ENCODE measurements at regions not wholly inside any gene's neighbourhood (a gene's known extent, or its start where the extent isn't known, plus 50 kb on each side); places are given as distances from the start of the nearest gene placed in this dataset.

DNA sequence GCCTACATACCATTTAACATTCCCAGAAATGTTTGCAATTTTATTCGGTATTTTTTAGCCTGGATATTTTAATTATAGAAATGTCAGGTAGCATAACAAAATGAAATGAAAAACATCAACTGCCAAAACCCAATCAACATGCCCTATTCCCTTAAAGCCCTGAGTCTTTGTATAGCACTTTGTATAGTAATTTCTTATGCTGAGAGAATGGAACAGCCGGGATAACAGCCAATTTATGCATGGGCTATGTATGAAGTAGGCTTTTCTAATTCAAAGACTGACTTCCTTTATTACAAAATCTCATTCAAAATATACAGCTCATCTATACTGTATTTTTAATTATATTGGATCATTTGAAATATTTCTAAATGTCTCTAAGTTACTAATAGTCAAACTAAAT is 513.0 kb upstream of the NAALADL2 start:
- H2BK120ac ChIP-seq (ENCODE audit: low read depth, low read length) = no peak overlapping the region
- no peak overlapping the region for H3K4ac ChIP-seq (ENCODE audit: low read depth, low read length)
- no peaks in the 10 kb centered on the region for H3K27me3 ChIP-seq (ENCODE audit: insufficient read depth, low read length, poor library complexity)

GRCh38 chr3:174346571-174346970 is 512.6 kb upstream of the NAALADL2 start:
- H3K18ac ChIP-seq (ENCODE audit: low read length) = no peak overlapping the region
- H3K4me1 ChIP-seq (ENCODE audit: control insufficient read depth, low read depth, low read length) = no peaks in the 10 kb centered on the region
- no peak overlapping the region for H2BK5ac ChIP-seq (ENCODE audit: low read length)
- no peak overlapping the region for H3K4me3 ChIP-seq (ENCODE audit: low read length)
- no peak overlapping the region for H3K56ac ChIP-seq (ENCODE audit: low read length)
- H3K27me3 ChIP-seq (ENCODE audit: insufficient read depth, low read length, poor library complexity) = no peaks in the 10 kb centered on the region
- no CpG with 5 or more reads among the region's 1 CpG for WGBS (ENCODE audit: extremely low coverage, insufficient coverage, low lambda C conversion rate)
- no peak overlapping the region for H2AK5ac ChIP-seq (ENCODE audit: low read length)
- H3K79me1 ChIP-seq (ENCODE audit: low read length) = no peaks in the 10 kb centered on the region
- H3K9ac ChIP-seq (ENCODE audit: low read length) = no peak overlapping the region
- no peak overlapping the region for H4K5ac ChIP-seq (ENCODE audit: low read length)
- no peak overlapping the region for H2BK120ac ChIP-seq (ENCODE audit: low read depth, low read length)
- H2BK15ac ChIP-seq (replicated peaks; ENCODE audit: low read depth) = no peak overlapping the region
- no peak overlapping the region for H3K27ac ChIP-seq (ENCODE audit: low read depth, low read length)
- H3K4ac ChIP-seq (ENCODE audit: low read depth, low read length) = no peak overlapping the region
- no peak overlapping the region for H3K4me2 ChIP-seq (ENCODE audit: low read length)
- no peak for DNase-seq
- H3K36me3 ChIP-seq (ENCODE audit: control insufficient read depth, insufficient read depth, low read length) = no peaks in the 10 kb centered on the region
- no peak overlapping the region for H4K8ac ChIP-seq (ENCODE audit: low read depth, low read length)
- no peaks in the 10 kb centered on the region for H3K79me2 ChIP-seq (ENCODE audit: control insufficient read depth, insufficient read depth, low read length)
- no peak overlapping the region for H3K23ac ChIP-seq (ENCODE audit: low read length)

More for the DNA sequence above, 513.0 kb upstream of the NAALADL2 start:
- no peak for DNase-seq
- H4K5ac ChIP-seq (ENCODE audit: low read length) = no peak overlapping the region
- no peak overlapping the region for H3K9ac ChIP-seq (ENCODE audit: low read length)
- H3K36me3 ChIP-seq (ENCODE audit: control insufficient read depth, insufficient read depth, low read length) = no peaks in the 10 kb centered on the region
- H3K4me2 ChIP-seq (ENCODE audit: low read length) = no peak overlapping the region
- H4K8ac ChIP-seq (ENCODE audit: low read depth, low read length) = no peak overlapping the region
- no peak overlapping the region for H2AK5ac ChIP-seq (ENCODE audit: low read length)
- H3K18ac ChIP-seq (ENCODE audit: low read length) = no peak overlapping the region
- no peak overlapping the region for H2BK5ac ChIP-seq (ENCODE audit: low read length)
- no peaks in the 10 kb centered on the region for H3K79me1 ChIP-seq (ENCODE audit: low read length)
- no peak overlapping the region for H3K56ac ChIP-seq (ENCODE audit: low read length)
- WGBS (ENCODE audit: extremely low coverage, insufficient coverage, low lambda C conversion rate) = no CpG with 5 or more reads among the region's 2 CpGs
- H3K23ac ChIP-seq (ENCODE audit: low read length) = no peak overlapping the region
- no peak overlapping the region for H3K4me3 ChIP-seq (ENCODE audit: low read length)
- no peaks in the 10 kb centered on the region for H3K79me2 ChIP-seq (ENCODE audit: control insufficient read depth, insufficient read depth, low read length)
- no peak overlapping the region for H3K27ac ChIP-seq (ENCODE audit: low read depth, low read length)
- no peak overlapping the region for H2BK15ac ChIP-seq (replicated peaks; ENCODE audit: low read depth)
- no peaks in the 10 kb centered on the region for H3K4me1 ChIP-seq (ENCODE audit: control insufficient read depth, low read depth, low read length)

DNA sequence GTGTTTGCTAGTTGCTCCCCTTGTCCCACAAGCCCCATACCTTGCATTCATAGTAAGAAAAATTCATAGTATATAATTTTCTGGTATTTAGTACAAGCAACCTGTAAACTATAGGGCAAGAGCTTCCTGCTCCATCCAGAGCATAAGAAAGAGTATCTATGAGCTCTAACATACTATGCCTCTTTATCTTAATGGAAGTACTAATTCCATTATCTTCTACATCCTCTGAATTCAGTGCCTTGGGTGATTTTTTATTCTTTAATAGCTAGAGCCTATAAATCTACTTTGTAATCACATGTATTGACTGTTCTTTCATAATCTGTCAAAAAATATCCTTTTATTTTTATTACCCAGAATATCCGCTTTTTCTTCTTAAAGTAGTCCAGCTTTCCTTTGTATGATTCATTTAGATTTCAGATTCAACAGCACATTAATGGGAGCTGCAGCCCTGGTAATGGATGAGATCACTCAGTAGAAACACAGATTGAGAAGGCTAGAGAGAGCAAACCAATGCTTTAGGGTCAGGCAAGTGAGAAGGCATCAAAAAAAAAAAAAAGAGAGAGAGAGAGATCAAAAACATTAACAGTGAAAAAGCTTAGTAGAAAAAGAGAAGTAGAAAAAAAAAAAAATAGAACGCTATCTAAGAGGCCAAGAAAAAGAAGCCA is 511.5 kb upstream of the NAALADL2 start:
- Histone ChIP-seq H3K4me3 (ENCODE audit: low read length) (no peak overlapping the region), H2BK15ac (replicated peaks; ENCODE audit: low read depth) (no peak overlapping the region), H2AK5ac (ENCODE audit: low read length) (no peak overlapping the region), H4K5ac (ENCODE audit: low read length) (no peak overlapping the region), H3K56ac (ENCODE audit: low read length) (no peak overlapping the region), H3K23ac (ENCODE audit: low read length) (no peak overlapping the region), H3K27me3 (ENCODE audit: insufficient read depth, low read length, poor library complexity) (no peaks in the 10 kb centered on the region), H2BK5ac (ENCODE audit: low read length) (no peak overlapping the region), H3K4me1 (ENCODE audit: control insufficient read depth, low read depth, low read length) (no peaks in the 10 kb centered on the region), H3K79me2 (ENCODE audit: control insufficient read depth, insufficient read depth, low read length) (no peaks in the 10 kb centered on the region), H3K27ac (ENCODE audit: low read depth, low read length) (no peak overlapping the region), H3K9ac (ENCODE audit: low read length) (no peak overlapping the region), H3K79me1 (ENCODE audit: low read length) (no peaks in the 10 kb centered on the region), H3K4me2 (ENCODE audit: low read length) (no peak overlapping the region), H3K36me3 (ENCODE audit: control insufficient read depth, insufficient read depth, low read length) (no peaks in the 10 kb centered on the region), H3K4ac (ENCODE audit: low read depth, low read length) (no peak overlapping the region), H2BK120ac (ENCODE audit: low read depth, low read length) (no peak overlapping the region), H3K18ac (ENCODE audit: low read length) (no peak overlapping the region), H4K8ac (ENCODE audit: low read depth, low read length) (no peak overlapping the region)
- no CpG with 5 or more reads among the region's 2 CpGs for WGBS (ENCODE audit: extremely low coverage, insufficient coverage, low lambda C conversion rate)
- DNase-seq = no peak

GRCh38 chr3:174352227-174352626 is 506.9 kb upstream of the NAALADL2 start:
- Histone ChIP-seq H3K56ac (ENCODE audit: low read length) (no peak overlapping the region), H3K23ac (ENCODE audit: low read length) (no peak overlapping the region), H3K4me1 (ENCODE audit: control insufficient read depth, low read depth, low read length) (no peaks in the 10 kb centered on the region), H3K79me1 (ENCODE audit: low read length) (no peaks in the 10 kb centered on the region), H3K4ac (ENCODE audit: low read depth, low read length) (no peak overlapping the region), H3K36me3 (ENCODE audit: control insufficient read depth, insufficient read depth, low read length) (no peaks in the 10 kb centered on the region), H3K4me2 (ENCODE audit: low read length) (no peak overlapping the region), H3K79me2 (ENCODE audit: control insufficient read depth, insufficient read depth, low read length) (no peaks in the 10 kb centered on the region), H2BK120ac (ENCODE audit: low read depth, low read length) (no peak overlapping the region), H4K8ac (ENCODE audit: low read depth, low read length) (no peak overlapping the region), H3K27me3 (ENCODE audit: insufficient read depth, low read length, poor library complexity) (no peaks in the 10 kb centered on the region), H2BK5ac (ENCODE audit: low read length) (no peak overlapping the region), H3K27ac (ENCODE audit: low read depth, low read length) (no peak overlapping the region), H4K5ac (ENCODE audit: low read length) (no peak overlapping the region), H3K18ac (ENCODE audit: low read length) (no peak overlapping the region), H2AK5ac (ENCODE audit: low read length) (no peak overlapping the region), H2BK15ac (replicated peaks; ENCODE audit: low read depth) (no peak overlapping the region), H3K9ac (ENCODE audit: low read length) (no peak overlapping the region), H3K4me3 (ENCODE audit: low read length) (no peak overlapping the region)
- DNase-seq = no peak

- no peak overlapping the region for H3K4ac ChIP-seq (ENCODE audit: low read depth, low read length)
- H3K56ac ChIP-seq (ENCODE audit: low read length) = no peak overlapping the region
- H2BK5ac ChIP-seq (ENCODE audit: low read length) = no peak overlapping the region
- no peak overlapping the region for H3K27ac ChIP-seq (ENCODE audit: low read depth, low read length)
- no peak overlapping the region for H3K4me3 ChIP-seq (ENCODE audit: low read length)
- no peak overlapping the region for H3K23ac ChIP-seq (ENCODE audit: low read length)
- no peaks in the 10 kb centered on the region for H3K79me1 ChIP-seq (ENCODE audit: low read length)
- H3K27me3 ChIP-seq (ENCODE audit: insufficient read depth, low read length, poor library complexity) = no peaks in the 10 kb centered on the region
- DNase-seq = peak; percentile 85
- no peaks in the 10 kb centered on the region for H3K4me1 ChIP-seq (ENCODE audit: control insufficient read depth, low read depth, low read length)
- no CpG with 5 or more reads among the region's 1 CpG for WGBS (ENCODE audit: extremely low coverage, insufficient coverage, low lambda C conversion rate)
- H3K79me2 ChIP-seq (ENCODE audit: control insufficient read depth, insufficient read depth, low read length) = no peaks in the 10 kb centered on the region
- H3K9ac ChIP-seq (ENCODE audit: low read length) = no peak overlapping the region
- no peaks in the 10 kb centered on the region for H3K36me3 ChIP-seq (ENCODE audit: control insufficient read depth, insufficient read depth, low read length)
- no peak overlapping the region for H2AK5ac ChIP-seq (ENCODE audit: low read length)
- no peak overlapping the region for H3K18ac ChIP-seq (ENCODE audit: low read length)
- H4K8ac ChIP-seq (ENCODE audit: low read depth, low read length) = no peak overlapping the region
- no peak overlapping the region for H3K4me2 ChIP-seq (ENCODE audit: low read length)
- no peak overlapping the region for H2BK15ac ChIP-seq (replicated peaks; ENCODE audit: low read depth)
- H4K5ac ChIP-seq (ENCODE audit: low read length) = no peak overlapping the region
- no peak overlapping the region for H2BK120ac ChIP-seq (ENCODE audit: low read depth, low read length)
Measured at GRCh38 chr3:174355505-174355904, 503.6 kb upstream of the NAALADL2 start.

- no peak overlapping the region for H2BK15ac ChIP-seq (replicated peaks; ENCODE audit: low read depth)
- no peaks in the 10 kb centered on the region for H3K79me2 ChIP-seq (ENCODE audit: control insufficient read depth, insufficient read depth, low read length)
- H4K5ac ChIP-seq (ENCODE audit: low read length) = no peak overlapping the region
- H3K4me3 ChIP-seq (ENCODE audit: low read length) = no peak overlapping the region
- H2BK5ac ChIP-seq (ENCODE audit: low read length) = no peak overlapping the region
- H2AK5ac ChIP-seq (ENCODE audit: low read length) = no peak overlapping the region
- no peak overlapping the region for H3K56ac ChIP-seq (ENCODE audit: low read length)
- no peak overlapping the region for H3K27ac ChIP-seq (ENCODE audit: low read depth, low read length)
- H3K4me2 ChIP-seq (ENCODE audit: low read length) = no peak overlapping the region
- no peak overlapping the region for H3K9ac ChIP-seq (ENCODE audit: low read length)
- no peak overlapping the region for H3K18ac ChIP-seq (ENCODE audit: low read length)
- H3K4ac ChIP-seq (ENCODE audit: low read depth, low read length) = no peak overlapping the region
- no peak overlapping the region for H4K8ac ChIP-seq (ENCODE audit: low read depth, low read length)
- no peaks in the 10 kb centered on the region for H3K27me3 ChIP-seq (ENCODE audit: insufficient read depth, low read length, poor library complexity)
- DNase-seq = no peak
- no CpG with 5 or more reads among the region's 1 CpG for WGBS (ENCODE audit: extremely low coverage, insufficient coverage, low lambda C conversion rate)
- H2BK120ac ChIP-seq (ENCODE audit: low read depth, low read length) = no peak overlapping the region
- H3K23ac ChIP-seq (ENCODE audit: low read length) = no peak overlapping the region
- no peaks in the 10 kb centered on the region for H3K4me1 ChIP-seq (ENCODE audit: control insufficient read depth, low read depth, low read length)
- no peaks in the 10 kb centered on the region for H3K36me3 ChIP-seq (ENCODE audit: control insufficient read depth, insufficient read depth, low read length)
- no peaks in the 10 kb centered on the region for H3K79me1 ChIP-seq (ENCODE audit: low read length)
Measured at GRCh38 chr3:174356596-174356995, 502.5 kb upstream of the NAALADL2 start.

Measured in mesendoderm (in vitro differentiated cells).